HEK293T (cell line): ENCODE measurements at regions not wholly inside any gene's neighbourhood (a gene's known extent, or its start where the extent isn't known, plus 50 kb on each side); places are given as distances from the start of the nearest gene placed in this dataset.

Experiments used
- FOXK2 ChIP-seq: fragments of 450-650 bp; IDR thresholded peaks from 2 replicates; pipeline ENCODE4 v1.6.1; 2016; ENCODE audit warnings: mild to moderate bottlenecking
- FOXM1 ChIP-seq: fragments of 450-650 bp; IDR thresholded peaks from 2 replicates; pipeline ENCODE4 v1.6.1; 2017; ENCODE audit warnings: mild to moderate bottlenecking, borderline replicate concordance
- HDGF ChIP-seq: fragments of 450-650 bp; IDR thresholded peaks from 2 replicates; pipeline ENCODE4 v1.6.1; 2017; ENCODE audit warnings: antibody characterized with exemption, borderline replicate concordance
- L3MBTL2 ChIP-seq: fragments of 450-650 bp; conservative IDR thresholded peaks from 2 replicates; pipeline ENCODE4 v1.6.1; 2016; ENCODE audit warnings: mild to moderate bottlenecking
- PKNOX1 ChIP-seq: fragments of 450-650 bp; IDR thresholded peaks from 2 replicates; pipeline ENCODE4 v1.6.1; 2016
- SUZ12 ChIP-seq: fragments of 450-650 bp; IDR thresholded peaks from 2 replicates; pipeline ENCODE4 v1.6.1; 2016; ENCODE audit warnings: mild to moderate bottlenecking
- TARDBP ChIP-seq: fragments of 450-650 bp; IDR thresholded peaks from 2 replicates; pipeline ENCODE4 v1.6.1; 2016
- ZNF384 ChIP-seq: fragments of 450-650 bp; IDR thresholded peaks from 2 replicates; pipeline ENCODE4 v1.6.1; 2016

DNA sequence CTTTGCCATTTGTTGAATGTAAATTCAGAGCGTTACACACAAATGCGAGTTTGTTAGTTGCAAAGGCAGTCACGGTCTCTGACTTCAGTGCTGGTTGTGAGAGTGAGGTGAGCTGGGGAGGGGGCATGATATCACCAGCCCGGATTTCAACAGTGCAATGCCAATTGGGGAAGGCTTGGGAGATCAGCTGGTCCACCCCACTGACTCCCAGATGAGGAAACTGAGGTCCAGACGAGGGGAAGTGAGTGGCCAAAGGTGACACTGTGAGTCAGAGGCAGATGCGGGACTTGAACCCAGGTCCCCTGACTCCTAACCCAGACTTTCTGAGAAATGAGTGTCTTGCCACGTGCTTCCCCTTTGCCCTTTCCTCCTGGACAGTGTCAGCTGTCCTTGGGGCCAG, 62.1 kb downstream of the CEBPB start:
- no peak for TF ChIP-seq FOXK2
- TF ChIP-seq HDGF = no peak
- TF ChIP-seq ZNF384 = no peak
- no peak for TF ChIP-seq L3MBTL2
- TF ChIP-seq TARDBP = no peak
- no peak for TF ChIP-seq FOXM1
- TF ChIP-seq SUZ12 = no peak
- TF ChIP-seq PKNOX1 = no peak
